ENCODE measurements at regions not wholly inside any gene's neighbourhood (a gene's known extent, or its start where the extent isn't known, plus 50 kb on each side); places are given as distances from the start of the nearest gene placed in this dataset.

DNA sequence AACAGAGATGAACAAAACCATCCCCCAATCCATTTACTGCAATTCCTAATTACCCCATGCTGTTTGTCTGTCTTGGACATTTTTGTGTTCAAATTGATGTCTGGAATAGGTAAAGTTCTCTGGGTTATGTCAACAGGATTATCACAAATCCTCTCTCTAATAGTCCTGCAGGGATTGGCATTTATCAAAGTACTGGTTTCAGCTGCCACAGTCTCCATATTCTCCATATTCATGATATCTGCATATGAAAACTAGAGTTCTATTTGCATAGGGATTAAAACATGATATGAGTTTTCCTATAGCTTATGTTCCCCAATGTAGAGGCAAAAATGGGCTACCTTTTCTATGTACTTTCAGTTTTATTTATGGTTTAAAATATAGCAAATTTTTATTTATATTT, 355.8 kb downstream of the ADRA2A start:
- no peak for TF ChIP-seq CTCF (IDR thresholded peaks at IDR 0.05; ENCODE audit: insufficient read depth, low read length, missing control alignments)
- DNase-seq (ENCODE audit: low read depth, low spot score), result no peak
- H3K4me3 ChIP-seq (ENCODE audit: low read depth, low read length), result no peak overlapping the region
- CTCF ChIA-PET, result no interaction called here
- POLR2A ChIA-PET, result no interaction called here

DNA sequence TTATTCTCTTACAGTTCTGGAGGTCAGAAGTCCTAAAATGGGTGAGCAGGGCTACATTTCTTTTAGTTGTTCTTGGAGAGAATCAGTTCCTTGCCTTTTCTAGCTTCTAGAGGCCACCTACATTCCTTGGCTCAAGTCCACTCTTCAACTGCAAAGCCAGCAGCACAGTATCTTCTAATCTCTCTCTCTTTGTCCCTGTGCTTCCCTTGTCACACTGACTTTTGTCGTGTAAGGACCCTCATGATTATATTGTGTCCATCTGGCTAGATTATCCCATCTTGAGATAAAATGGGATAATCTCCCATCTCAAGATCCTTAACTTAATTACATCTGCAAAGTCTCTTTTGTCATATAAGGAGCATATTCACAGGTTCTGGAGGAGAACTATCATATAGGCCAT, 359.0 kb downstream of the ADRA2A start:
- no peak for DNase-seq (ENCODE audit: low read depth, low spot score)

GRCh38 chr10:111439034-111439842, 362.4 kb downstream of the ADRA2A start:
- DNase-seq (ENCODE audit: low read depth, low spot score), result no peak
- ChIA-PET POLR2A (no interaction called here), CTCF (no interaction called here)
- no peak for TF ChIP-seq CTCF (IDR thresholded peaks at IDR 0.05; ENCODE audit: insufficient read depth, low read length, missing control alignments)
- no peak overlapping the region for H3K4me3 ChIP-seq (ENCODE audit: low read depth, low read length)

More for the DNA sequence above, 359.0 kb downstream of the ADRA2A start:
- no peak overlapping the region for H3K4me3 ChIP-seq (ENCODE audit: low read depth, low read length)
- CTCF ChIA-PET, result no interaction called here
- no peak for TF ChIP-seq CTCF (IDR thresholded peaks at IDR 0.05; ENCODE audit: insufficient read depth, low read length, missing control alignments)
- POLR2A ChIA-PET, result no interaction called here

DNA sequence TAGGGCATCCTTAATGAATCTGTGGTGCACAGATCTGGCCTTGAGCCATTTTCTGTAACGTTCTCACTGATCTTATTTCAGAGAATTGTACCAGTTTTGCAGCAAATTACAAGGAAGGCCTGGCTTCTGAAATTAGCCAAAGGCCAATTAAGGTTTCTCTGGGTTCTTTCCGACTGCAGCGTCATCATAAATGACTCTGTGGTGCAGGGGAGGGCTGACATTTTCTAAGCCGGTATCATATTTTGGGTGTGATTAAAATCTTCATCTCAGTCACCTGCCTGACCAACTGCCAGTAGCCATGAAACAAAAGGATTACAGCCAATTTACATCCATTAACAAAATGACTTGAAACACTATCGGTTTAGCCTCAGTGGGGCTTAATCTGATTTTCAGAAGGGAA, 363.7 kb downstream of the ADRA2A start:
- ChIA-PET CTCF (no interaction called here), POLR2A (no interaction called here)
- DNase-seq (ENCODE audit: low read depth, low spot score), result no peak
- TF ChIP-seq CTCF (IDR thresholded peaks at IDR 0.05; ENCODE audit: insufficient read depth, low read length, missing control alignments), result no peak
- no peak overlapping the region for H3K4me3 ChIP-seq (ENCODE audit: low read depth, low read length)

- ChIA-PET CTCF (no interaction called here), POLR2A (no interaction called here)
- no peak for DNase-seq (ENCODE audit: low read depth, low spot score)
- H3K4me3 ChIP-seq (ENCODE audit: low read depth, low read length), result no peak overlapping the region
- no peak for TF ChIP-seq CTCF (IDR thresholded peaks at IDR 0.05; ENCODE audit: insufficient read depth, low read length, missing control alignments)
Observed at GRCh38 chr10:111445667-111446066, 368.8 kb downstream of the ADRA2A start.

DNA sequence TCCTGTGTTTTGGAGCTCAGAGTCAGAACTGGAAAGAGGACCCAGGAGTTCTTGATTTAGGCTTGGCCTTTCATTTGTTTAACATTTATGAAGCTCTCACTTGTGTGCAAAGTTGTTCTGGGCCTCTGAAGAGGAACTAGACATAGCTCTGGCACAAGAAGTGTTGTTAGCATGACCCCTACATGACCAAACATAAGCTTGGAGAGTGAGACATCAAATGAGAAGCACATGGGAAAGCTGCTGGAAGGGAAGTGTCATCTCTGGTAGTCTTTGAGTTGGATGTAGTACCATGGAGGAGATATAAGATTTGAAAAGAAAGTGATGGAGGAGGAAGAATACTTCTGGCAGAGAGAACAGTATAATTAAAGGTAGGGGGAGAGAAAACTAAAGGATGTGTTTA, 370.1 kb downstream of the ADRA2A start:
- H3K4me3 ChIP-seq (ENCODE audit: low read depth, low read length), result no peak overlapping the region
- POLR2A ChIA-PET, result no interaction called here
- no peak for DNase-seq (ENCODE audit: low read depth, low spot score)
- CTCF ChIA-PET, result no interaction called here
- no peak for TF ChIP-seq CTCF (IDR thresholded peaks at IDR 0.05; ENCODE audit: insufficient read depth, low read length, missing control alignments)

All from AG04449 (cell line).